PC-9 (cell line): ENCODE measurements at regions not wholly inside any gene's neighbourhood (a gene's known extent, or its start where the extent isn't known, plus 50 kb on each side); places are given as distances from the start of the nearest gene placed in this dataset.

Source experiments
- BruUV-seq: library from RNA; stranded (reverse); fragments of 400-500 nt; replicated peaks from 2 replicates; lab custom pipeline; 2021; lab: Mats Ljungman, UMichigan
- CTCF ChIA-PET: fragments of 300-600 bp; sonication (Branson Sonifier 250); formaldehyde crosslinking; loops from one replicate; lab custom pipeline; 2022; ENCODE audit warnings: antibody characterized with exemption; lab: Charles Lee
- POLR2A ChIA-PET: fragments of 300-600 bp; sonication (Branson Sonifier 250); formaldehyde crosslinking; loops from one replicate; lab custom pipeline; 2022; ENCODE audit warnings: antibody characterized with exemption; ENCODE audit not compliant: unreplicated experiment; lab: Charles Lee
- DNase-seq, 2 experiments: peaks; one replicate each; pipeline versions ENCODE4 v3.0.0 to v3.0.0-alpha.2; 2015 to 2022; ENCODE audit warnings: mixed read lengths in 1 of 2
- H2AFZ ChIP-seq: fragments of 200-600 bp; sonication (generic); 2 replicates; pipeline ENCODE4 v1.8.1; 2017; ENCODE audit warnings: antibody characterized with exemption
- H3F3A ChIP-seq: fragments of 200-600 bp; sonication (generic); 2 replicates; pipeline ENCODE4 v1.8.1; 2017; ENCODE audit warnings: antibody characterized with exemption, mild to moderate bottlenecking, low read depth; ENCODE audit not compliant: insufficient read depth
- H3K27ac ChIP-seq: fragments of 200-600 bp; sonication (generic); 2 replicates; pipeline ENCODE4 v1.6.1; 2016; ENCODE audit warnings: mixed run types
- H3K27me3 ChIP-seq: fragments of 200-600 bp; sonication (generic); 2 replicates; pipeline ENCODE4 v1.6.1; 2016; ENCODE audit warnings: low read depth, mixed run types; ENCODE audit not compliant: insufficient read depth
- H3K36me3 ChIP-seq: fragments of 200-600 bp; sonication (generic); 2 replicates; pipeline ENCODE4 v1.6.1; 2016; ENCODE audit warnings: low read depth, mixed run types
- H3K4me1 ChIP-seq: fragments of 200-600 bp; sonication (generic); replicated peaks from 2 replicates; pipeline ENCODE4 v1.6.1; 2016; ENCODE audit warnings: mixed run types; ENCODE audit not compliant: insufficient read depth
- H3K4me2 ChIP-seq: fragments of 200-600 bp; sonication (generic); 2 replicates; pipeline ENCODE4 v1.6.1; 2017; ENCODE audit warnings: mixed run types
- H3K4me3 ChIP-seq: fragments of 200-600 bp; sonication (generic); 2 replicates; pipeline ENCODE4 v1.6.1; 2016; ENCODE audit warnings: mixed run types
- H3K79me2 ChIP-seq: fragments of 200-600 bp; sonication (generic); 2 replicates; pipeline ENCODE4 v1.6.1; 2017; ENCODE audit warnings: low read depth, mixed run types
- H3K9me2 ChIP-seq: fragments of 200-600 bp; sonication (generic); 2 replicates; pipeline ENCODE4 v1.8.1; 2017; ENCODE audit warnings: mild to moderate bottlenecking; ENCODE audit not compliant: insufficient read depth
- H3K9me3 ChIP-seq: fragments of 200-600 bp; sonication (generic); 2 replicates; pipeline ENCODE4 v1.8.1; 2016; ENCODE audit warnings: low read depth; ENCODE audit not compliant: insufficient read depth
- H4K20me1 ChIP-seq: fragments of 200-600 bp; sonication (generic); 2 replicates; pipeline ENCODE4 v1.8.1; 2017; ENCODE audit not compliant: insufficient read depth
- CTCF ChIP-seq: fragments of 200-600 bp; sonication (generic); conservative IDR thresholded peaks from 2 replicates; pipeline ENCODE4 v1.6.1; 2017; ENCODE audit warnings: mixed run types, antibody characterized with exemption, mild to moderate bottlenecking, moderate library complexity
- EZH2 ChIP-seq: fragments of 200-600 bp; sonication (generic); IDR thresholded peaks from 2 replicates; pipeline ENCODE4 v1.8.0; 2017; ENCODE audit warnings: antibody characterized with exemption, low read depth
- intact Hi-C: fragments of 100-400 bp; cut with micrococcal nuclease; formaldehyde crosslinking; loops from one replicate; pipeline ENCODE4 v1.10.0; 2022; ENCODE audit not compliant: unreplicated experiment

- H3K27ac ChIP-seq = no peak overlapping the region
- H3K9me2 ChIP-seq = no peaks in the 10 kb centered on the region
- H4K20me1 ChIP-seq = no peaks in the 10 kb centered on the region
- no peaks in the 10 kb centered on the region for H3K27me3 ChIP-seq
- no peak overlapping the region for H2AFZ ChIP-seq
- intact Hi-C loops = no loop called here
- no TSS peak for BruUV-seq
- H3F3A ChIP-seq = peaks cover 4% of the 10 kb centered on the region
- H3K4me1 ChIP-seq = peaks cover 4% of the 10 kb centered on the region
- CTCF ChIA-PET = no interaction called here
- POLR2A ChIA-PET = interaction anchor here (0.6 kb wide), 1 partner anchor 9 kb away, joined by 4 read pairs; no protein-coding TSS in a partner anchor
- 0 out of 2 replicates have a peak, but pooled peaks cover 3% of the 10 kb centered on the region for H3K9me3 ChIP-seq
- no peak for DNase-seq
- TF ChIP-seq EZH2 (no peak), CTCF (no peak)
- H3K79me2 ChIP-seq = no peaks in the 10 kb centered on the region
- no peaks in the 10 kb centered on the region for H3K36me3 ChIP-seq
- H3K4me3 ChIP-seq = no peak overlapping the region
- H3K4me2 ChIP-seq = no peak overlapping the region
Observed at GRCh38 chr15:95866711-95867440, 463.6 kb upstream of the NR2F2 start.

GRCh38 chr15:95868450-95868849, 462.1 kb upstream of the NR2F2 start:
- H3K4me1 ChIP-seq = peaks cover 18% of the 10 kb centered on the region
- CTCF ChIA-PET = no interaction called here
- no peak overlapping the region for H3K4me3 ChIP-seq
- H3K27ac ChIP-seq = no peak overlapping the region
- H4K20me1 ChIP-seq = no peaks in the 10 kb centered on the region
- BruUV-seq = no TSS peak
- no peak for DNase-seq
- no peaks in the 10 kb centered on the region for H3K27me3 ChIP-seq
- no peaks in the 10 kb centered on the region for H3K79me2 ChIP-seq
- no peak overlapping the region for H2AFZ ChIP-seq
- no peaks in the 10 kb centered on the region for H3K36me3 ChIP-seq
- H3F3A ChIP-seq = peaks cover 18% of the 10 kb centered on the region
- H3K9me2 ChIP-seq = no peaks in the 10 kb centered on the region
- TF ChIP-seq EZH2 = no peak
- no peak for TF ChIP-seq CTCF
- H3K4me2 ChIP-seq = no peak overlapping the region
- intact Hi-C loops = no loop called here
- 0 out of 2 replicates have a peak, but pooled peaks cover 4% of the 10 kb centered on the region for H3K9me3 ChIP-seq
- POLR2A ChIA-PET = no interaction called here

GRCh38 chr15:95868970-95869369, 461.5 kb upstream of the NR2F2 start:
- Histone ChIP-seq H3K9me2 (no peaks in the 10 kb centered on the region), H3K4me2 (no peak overlapping the region), H3K4me1 (peaks cover 23% of the 10 kb centered on the region), H3K4me3 (no peak overlapping the region), H3F3A (peaks cover 18% of the 10 kb centered on the region), H2AFZ (no peak overlapping the region), H3K27ac (no peak overlapping the region), H3K27me3 (no peaks in the 10 kb centered on the region), H3K79me2 (no peaks in the 10 kb centered on the region), H3K36me3 (no peaks in the 10 kb centered on the region), H4K20me1 (no peaks in the 10 kb centered on the region), H3K9me3 (0 out of 2 replicates have a peak, but pooled peaks cover 4% of the 10 kb centered on the region)
- ChIA-PET CTCF (no interaction called here), POLR2A (no interaction called here)
- no peak for DNase-seq
- TF ChIP-seq CTCF = no peak
- intact Hi-C loops = no loop called here
- no TSS peak for BruUV-seq
